Spleen (tissue), 11 donors: ENCODE measurements at regions not wholly inside any gene's neighbourhood (a gene's known extent, or its start where the extent isn't known, plus 50 kb on each side); places are given as distances from the start of the nearest gene placed in this dataset.
"Not testable (repeated sequence)": the region's sequence is repeated elsewhere in the genome, so short reads cannot be mapped to it uniquely, and the experiment has no call there.

Source experiments
- DNase-seq: peaks from one replicate; pipeline ENCODE4 v3.0.0-alpha.2; 2020
- H3K27ac ChIP-seq, 8 donors: fragments of 200-600 bp; sonication (generic) in 7 of 8; 1 replicate in 4 of 8; 2 replicates in 4 of 8; pipeline versions ENCODE4 v1.5.0 to v1.8.0; 2016 to 2021; ENCODE audit warnings: inconsistent platforms in 4 of 8, mild to moderate bottlenecking in 4 of 8, moderate library complexity in 1 of 8
- H3K27me3 ChIP-seq, 7 donors: fragments of 200-600 bp; sonication (generic) in 6 of 7; replicated peaks in 1 of 7; 1 replicate in 4 of 7; 2 replicates in 3 of 7; pipeline versions ENCODE4 v1.5.0 to v1.8.0; 2016 to 2021; ENCODE audit warnings: inconsistent platforms in 3 of 7, mild to moderate bottlenecking in 1 of 7
- H3K36me3 ChIP-seq, 6 donors: fragments of 200-600 bp; sonication (generic) in 5 of 6; 1 replicate in 4 of 6; 2 replicates in 2 of 6; pipeline versions ENCODE4 v1.5.0 to v1.8.0; 2016 to 2021; ENCODE audit warnings: inconsistent platforms in 2 of 6
- H3K4me1 ChIP-seq, 6 donors: fragments of 200-600 bp; sonication (generic) in 5 of 6; 1 replicate in 3 of 6; 2 replicates in 3 of 6; pipeline versions ENCODE4 v1.5.0 to v1.8.0; 2016 to 2021; ENCODE audit warnings: inconsistent platforms in 3 of 6
- H3K4me3 ChIP-seq, 8 donors: fragments of 200-600 bp; sonication (generic) in 7 of 8; 1 replicate in 4 of 8; 2 replicates in 4 of 8; pipeline versions ENCODE4 v1.5.0 to v1.8.0; 2016 to 2021; ENCODE audit warnings: inconsistent platforms in 4 of 8, mild to moderate bottlenecking in 4 of 8, moderate library complexity in 2 of 8
- H3K9me3 ChIP-seq, 8 donors: fragments of 200-600 bp; sonication (generic) in 7 of 8; 1 replicate in 4 of 8; 2 replicates in 4 of 8; pipeline versions ENCODE4 v1.5.0 to v1.8.0; 2016 to 2021; ENCODE audit warnings: inconsistent platforms in 4 of 8
- POLR2A ChIP-seq, 3 donors: fragments of 450-650 bp; IDR thresholded peaks; one replicate each; pipeline ENCODE4 v1.5.1; 2017; ENCODE audit warnings: antibody characterized with exemption in 3 of 3, mild to moderate bottlenecking in 1 of 3
- POLR2AphosphoS5 ChIP-seq, 3 donors: sonication (generic); formaldehyde crosslinking; IDR thresholded peaks; one replicate each; pipeline ENCODE4 v1.5.1; 2017; ENCODE audit warnings: antibody characterized with exemption in 3 of 3
- WGBS, 5 donors: extraction: QIAGEN DNeasy Blood & Tissue Kit in 3 of 5; methylation state at CpG; one replicate each; pipeline versions ENCODE4 v1.1.5 to v1.1.7; 2013 to 2018; 5-methylcytosine and 5-hydroxymethylcytosine counted together
- intact Hi-C: fragments of 100-400 bp; cut with DNase I; formaldehyde crosslinking; loops from one replicate; pipeline ENCODE4 v1.15.0; 2023; ENCODE audit warnings: low total_unique reads
- TF ChIP-seq, protein P1 (sequence below), 11 experiments: fragments of 200-600 bp in 7 of 11; fragments of 450-650 bp in 4 of 11; sonication (generic) in 4 of 11; IDR thresholded peaks in 8 of 11; conservative IDR thresholded peaks in 3 of 11; 1 replicate in 7 of 11; 2 replicates in 4 of 11; pipeline versions ENCODE4 v1.4.0 to v1.8.0; 2016 to 2021; ENCODE audit warnings: antibody characterized with exemption in 11 of 11, inconsistent platforms in 4 of 11, mild to moderate bottlenecking in 1 of 11
- donor health status: healthy with polysubstance abuse.
- donor health status: DM: no; HTN: no; CAD: no; lungs with moderate emphysema.
- donor health status: DM: no; HTN: no; CAD: no.
- donor health status: Bipolar disorder and iron deficiency.
- donor health status: healthy.
- donor health status: DM: no; HTN: no; CAD: no.
- donor health status: DM: yes; HTN: yes; CAD: no.

DNA sequence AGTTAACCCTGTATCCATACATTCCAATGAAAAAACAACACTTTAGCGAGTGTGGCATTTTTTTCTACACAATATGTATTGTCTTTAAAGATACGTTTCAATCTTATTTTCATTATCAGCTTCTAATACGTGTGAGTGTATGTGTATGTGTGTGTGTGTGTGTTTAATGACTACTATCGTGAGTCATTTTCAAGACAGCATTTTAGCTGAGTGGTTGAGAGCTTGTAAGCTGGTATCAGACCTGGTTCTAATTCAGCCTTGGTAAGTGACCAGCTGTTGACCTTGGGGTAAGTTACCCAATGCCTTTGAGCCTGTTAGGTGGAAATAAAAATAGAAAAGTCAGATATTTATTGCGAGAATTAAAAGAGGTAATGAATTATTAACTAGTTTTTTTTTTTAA lies 320.0 kb upstream of the NT5E start:
- no peak for DNase-seq
- no peaks in the 10 kb centered on the region for H3K36me3 ChIP-seq
- intact Hi-C loops = no loop called here
- H3K27me3 ChIP-seq = no peaks in the 10 kb centered on the region
- H3K4me3 ChIP-seq = no peak overlapping the region
- TF ChIP-seq, protein P1, sequence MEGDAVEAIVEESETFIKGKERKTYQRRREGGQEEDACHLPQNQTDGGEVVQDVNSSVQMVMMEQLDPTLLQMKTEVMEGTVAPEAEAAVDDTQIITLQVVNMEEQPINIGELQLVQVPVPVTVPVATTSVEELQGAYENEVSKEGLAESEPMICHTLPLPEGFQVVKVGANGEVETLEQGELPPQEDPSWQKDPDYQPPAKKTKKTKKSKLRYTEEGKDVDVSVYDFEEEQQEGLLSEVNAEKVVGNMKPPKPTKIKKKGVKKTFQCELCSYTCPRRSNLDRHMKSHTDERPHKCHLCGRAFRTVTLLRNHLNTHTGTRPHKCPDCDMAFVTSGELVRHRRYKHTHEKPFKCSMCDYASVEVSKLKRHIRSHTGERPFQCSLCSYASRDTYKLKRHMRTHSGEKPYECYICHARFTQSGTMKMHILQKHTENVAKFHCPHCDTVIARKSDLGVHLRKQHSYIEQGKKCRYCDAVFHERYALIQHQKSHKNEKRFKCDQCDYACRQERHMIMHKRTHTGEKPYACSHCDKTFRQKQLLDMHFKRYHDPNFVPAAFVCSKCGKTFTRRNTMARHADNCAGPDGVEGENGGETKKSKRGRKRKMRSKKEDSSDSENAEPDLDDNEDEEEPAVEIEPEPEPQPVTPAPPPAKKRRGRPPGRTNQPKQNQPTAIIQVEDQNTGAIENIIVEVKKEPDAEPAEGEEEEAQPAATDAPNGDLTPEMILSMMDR (IDR thresholded peaks at IDR 0.05 in 8 of 11, conservative IDR thresholded peaks at IDR 0.05 in 3 of 11) = no peak
- no peak for TF ChIP-seq POLR2AphosphoS5 (IDR thresholded peaks at IDR 0.05)
- TF ChIP-seq POLR2A (IDR thresholded peaks at IDR 0.05) = no peak
- H3K9me3 ChIP-seq = no peaks in the 10 kb centered on the region
- no peaks in the 10 kb centered on the region for H3K4me1 ChIP-seq
- no peak overlapping the region for H3K27ac ChIP-seq
- 76 to 92% (median 81%) methylated on average over 5 of the region's 5 CpGs for WGBS, 5 donors

- no peak for DNase-seq
- TF ChIP-seq POLR2A (IDR thresholded peaks at IDR 0.05) = no peak
- TF ChIP-seq, protein P1 (IDR thresholded peaks at IDR 0.05 in 8 of 11, conservative IDR thresholded peaks at IDR 0.05 in 3 of 11) = no peak
- no peak for TF ChIP-seq POLR2AphosphoS5 (IDR thresholded peaks at IDR 0.05)
- Histone ChIP-seq H3K27me3 (no peaks in the 10 kb centered on the region), H3K27ac (no peak overlapping the region), H3K9me3 (no peaks in the 10 kb centered on the region), H3K4me3 (no peak overlapping the region), H3K4me1 (no peaks in the 10 kb centered on the region), H3K36me3 (no peaks in the 10 kb centered on the region)
- intact Hi-C loops = no loop called here
- WGBS, 5 donors = 52 to 87% (median 65%) methylated on average over 3 to 4 of the region's 4 CpGs
Observed at GRCh38 chr6:85128781-85129180, 321.1 kb upstream of the NT5E start.

DNA sequence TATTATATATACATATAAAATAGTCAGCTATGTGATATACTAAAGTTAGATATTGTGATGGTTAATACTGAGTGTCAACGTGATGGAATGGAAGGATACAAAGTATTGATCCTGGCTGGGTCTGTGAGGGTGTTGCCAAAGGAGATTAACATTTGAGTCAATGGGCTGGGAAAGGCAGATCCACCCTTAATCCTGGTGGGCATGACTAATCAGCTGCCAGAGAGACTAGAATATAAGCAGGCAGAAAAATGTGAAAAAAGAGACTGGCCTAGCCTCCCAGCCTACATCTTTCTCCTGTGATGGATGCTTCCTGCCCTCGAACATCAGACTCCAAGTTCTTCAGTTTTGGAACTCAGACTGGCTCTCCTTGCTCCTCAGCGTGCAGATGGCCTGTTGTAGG lies 321.6 kb upstream of the NT5E start:
- 53 to 70% (median 63%) methylated on average over 3 of the region's 3 CpGs for WGBS, 5 donors
- H3K27ac ChIP-seq, H3K27me3 ChIP-seq, H3K9me3 ChIP-seq, H3K4me1 ChIP-seq, intact Hi-C loops, DNase-seq, H3K36me3 ChIP-seq, H3K4me3 ChIP-seq: not testable (repeated sequence)

GRCh38 chr6:85127696-85128243 lies 322.1 kb upstream of the NT5E start:
- 49 to 62% (median 59%) methylated on average over 3 of the region's 3 CpGs for WGBS, 5 donors
- TF ChIP-seq POLR2A (IDR thresholded peaks at IDR 0.05) (no peak), POLR2AphosphoS5 (IDR thresholded peaks at IDR 0.05) (no peak)
- TF ChIP-seq, protein P1 (IDR thresholded peaks at IDR 0.05 in 8 of 11, conservative IDR thresholded peaks at IDR 0.05 in 3 of 11) = no peak
- intact Hi-C loops = no loop called here
- DNase-seq = no peak
- no peaks in the 10 kb centered on the region for H3K36me3 ChIP-seq
- H3K27me3 ChIP-seq = no peaks in the 10 kb centered on the region
- H3K4me1 ChIP-seq = no peaks in the 10 kb centered on the region
- H3K4me3 ChIP-seq = no peak overlapping the region
- no peaks in the 10 kb centered on the region for H3K9me3 ChIP-seq
- no peak overlapping the region for H3K27ac ChIP-seq

DNA sequence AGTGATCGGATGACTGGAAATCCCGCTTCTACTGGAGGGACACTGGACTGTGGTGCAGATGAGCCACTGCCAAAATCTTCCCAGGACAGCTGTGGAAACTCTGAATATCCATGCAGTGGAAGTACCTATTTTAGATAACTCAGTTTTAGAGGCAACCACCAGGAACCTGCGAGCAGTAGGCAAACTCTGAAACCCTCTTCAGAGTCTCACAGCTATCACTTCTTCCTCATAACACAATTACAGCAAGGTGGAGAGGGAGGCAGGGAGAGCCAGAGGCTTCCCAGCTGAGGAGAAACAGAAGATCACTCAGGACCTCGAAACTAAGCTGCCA lies 322.8 kb upstream of the NT5E start:
- Histone ChIP-seq H3K36me3 (no peaks in the 10 kb centered on the region), H3K4me3 (no peak overlapping the region), H3K4me1 (no peaks in the 10 kb centered on the region), H3K9me3 (no peaks in the 10 kb centered on the region), H3K27me3 (no peaks in the 10 kb centered on the region), H3K27ac (no peak overlapping the region)
- TF ChIP-seq POLR2A (IDR thresholded peaks at IDR 0.05) (no peak), POLR2AphosphoS5 (IDR thresholded peaks at IDR 0.05) (no peak)
- TF ChIP-seq, protein P1 (IDR thresholded peaks at IDR 0.05 in 8 of 11, conservative IDR thresholded peaks at IDR 0.05 in 3 of 11) = no peak
- no peak for DNase-seq
- 51 to 71% (median 59%) methylated on average over 4 of the region's 4 CpGs for WGBS, 5 donors
- intact Hi-C loops = no loop called here
